A549 (cell line): ENCODE measurements at regions not wholly inside any gene's neighbourhood (a gene's known extent, or its start where the extent isn't known, plus 50 kb on each side); places are given as distances from the start of the nearest gene placed in this dataset.
A peak's percentile ranks its signal among the peaks of the same experiment; 100 is the strongest.

ENCODE experiments used
- ATAC-seq, 2 experiments: fragments of 200-7000 bp in 1 of 2; fragments of >200 bp in 1 of 2; cut with Nextera tagmentation in 1 of 2; cut with Tn5 transposase in 1 of 2; 3 replicates each; pipeline versions ENCODE4 v1.8.0 to v1.9.1; 2018 to 2020; ENCODE audit warnings: mild to moderate bottlenecking in 1 of 2, moderate library complexity in 1 of 2
- CTCF ChIA-PET: fragments of 300-600 bp; sonication (Branson Sonifier 250); formaldehyde crosslinking; extraction: SDS; loops from one replicate; lab custom pipeline; 2021; ENCODE audit warnings: antibody characterized with exemption, inconsistent platforms; lab: Yijun Ruan, JAX
- POLR2A ChIA-PET: fragments of 350-600 bp; formaldehyde crosslinking; extraction: SDS; loops from one replicate; lab custom pipeline; 2021; ENCODE audit warnings: antibody characterized with exemption, inconsistent platforms; lab: Yijun Ruan, JAX
- DNase-seq, 2 experiments: peaks; one replicate each; pipeline versions ENCODE4 v3.0.0 to v3.0.0-alpha.2; 2011 to 2016; ENCODE audit warnings: low read depth in 1 of 2, low spot score in 1 of 2
- FAIRE-seq: peaks from 2 replicates; lab custom pipeline; 2011; peaks lifted over from hg19 to GRCh38; lab: Jason Lieb, UNC
- H3K27ac ChIP-seq, 2 experiments: fragments of >200 bp; sonication (Bioruptor Twin); formaldehyde crosslinking; 3 replicates each; pipeline ENCODE4 v1.5.1; 2016 to 2017
- H3K4me1 ChIP-seq: fragments of >200 bp; sonication (Bioruptor Twin); formaldehyde crosslinking; 3 replicates; pipeline ENCODE4 v1.6.1; 2016
- H3K4me2 ChIP-seq: fragments of >200 bp; sonication (Bioruptor Twin); formaldehyde crosslinking; 3 replicates; pipeline ENCODE4 v1.6.1; 2016
- H3K4me3 ChIP-seq: fragments of >200 bp; sonication (Bioruptor Twin); formaldehyde crosslinking; 3 replicates; pipeline ENCODE4 v1.5.1; 2016
- H3K9me3 ChIP-seq: fragments of >200 bp; sonication (Bioruptor Twin); formaldehyde crosslinking; 3 replicates; pipeline ENCODE4 v1.6.1; 2016
- CBX8 ChIP-seq: fragments of 200-600 bp; sonication (generic); IDR thresholded peaks from 2 replicates; pipeline ENCODE4 v1.6.1; 2016
- GATA3 ChIP-seq: IDR thresholded peaks from 2 replicates; pipeline ENCODE4 v1.6.1; 2012; ENCODE audit warnings: borderline replicate concordance
- HDAC2 ChIP-seq: fragments of 200-600 bp; sonication (generic); IDR thresholded peaks from 2 replicates; pipeline ENCODE4 v1.6.1; 2016
- HEYL ChIP-seq: fragments of 250-450 bp; sonication (Bioruptor Pico); IDR thresholded peaks from 2 replicates; pipeline ENCODE4 v1.8.0; 2021; ENCODE audit warnings: mild to moderate bottlenecking, moderate library complexity
- HOXB13 ChIP-seq: fragments of 250-450 bp; sonication (Bioruptor Pico); IDR thresholded peaks from 2 replicates; pipeline ENCODE4 v1.5.0; 2020; ENCODE audit warnings: low read depth, mild to moderate bottlenecking, moderate library complexity
- KDM1A ChIP-seq: fragments of 200-600 bp; sonication (generic); IDR thresholded peaks from 2 replicates; pipeline ENCODE4 v1.6.1; 2016; ENCODE audit warnings: low read depth, mild to moderate bottlenecking
- NR3C1 ChIP-seq: fragments of >200 bp; sonication (Bioruptor Twin); formaldehyde crosslinking; IDR thresholded peaks from 3 replicates; pipeline ENCODE4 v1.6.1; 2017
- PHF8 ChIP-seq: fragments of 200-600 bp; sonication (generic); IDR thresholded peaks from 2 replicates; pipeline ENCODE4 v1.6.1; 2016; ENCODE audit warnings: low read depth, mild to moderate bottlenecking, antibody characterized with exemption, moderate library complexity, borderline replicate concordance
- RAD21 ChIP-seq, 2 experiments: fragments of >200 bp in 1 of 2; sonication (Bioruptor Twin) in 1 of 2; formaldehyde crosslinking in 1 of 2; IDR thresholded peaks in 1 of 2; conservative IDR thresholded peaks in 1 of 2; 2 replicates in 1 of 2; 3 replicates in 1 of 2; pipeline ENCODE4 v1.6.1; 2012 to 2018; ENCODE audit warnings: inconsistent platforms in 1 of 2
- SMC3 ChIP-seq: fragments of >200 bp; sonication (Bioruptor Twin); formaldehyde crosslinking; IDR thresholded peaks from 3 replicates; pipeline ENCODE4 v1.6.1; 2018; ENCODE audit warnings: inconsistent platforms
- TP53 ChIP-seq: fragments of 250-450 bp; sonication (Bioruptor Pico); IDR thresholded peaks from 2 replicates; pipeline ENCODE4 v1.5.0; 2021; ENCODE audit warnings: mild to moderate bottlenecking, moderate library complexity
- ZSCAN20 ChIP-seq: fragments of 250-450 bp; sonication (Bioruptor Pico); IDR thresholded peaks from 2 replicates; pipeline ENCODE4 v1.8.0; 2022; ENCODE audit warnings: mild to moderate bottlenecking, moderate library complexity
- WGBS: methylation state at CpG from one replicate; pipeline ENCODE4 v1.1.6; 2017; ENCODE audit errors: missing lambda C conversion rate; 5-methylcytosine and 5-hydroxymethylcytosine counted together
- TF ChIP-seq, protein P1 (sequence below): fragments of >200 bp; sonication (Bioruptor Twin); formaldehyde crosslinking; IDR thresholded peaks from 3 replicates; pipeline ENCODE4 v1.5.1; 2016
- TF ChIP-seq, protein P2 (sequence below): fragments of 450-650 bp; IDR thresholded peaks from 2 replicates; pipeline ENCODE4 v1.6.1; 2014; ENCODE audit warnings: antibody characterized with exemption

DNA sequence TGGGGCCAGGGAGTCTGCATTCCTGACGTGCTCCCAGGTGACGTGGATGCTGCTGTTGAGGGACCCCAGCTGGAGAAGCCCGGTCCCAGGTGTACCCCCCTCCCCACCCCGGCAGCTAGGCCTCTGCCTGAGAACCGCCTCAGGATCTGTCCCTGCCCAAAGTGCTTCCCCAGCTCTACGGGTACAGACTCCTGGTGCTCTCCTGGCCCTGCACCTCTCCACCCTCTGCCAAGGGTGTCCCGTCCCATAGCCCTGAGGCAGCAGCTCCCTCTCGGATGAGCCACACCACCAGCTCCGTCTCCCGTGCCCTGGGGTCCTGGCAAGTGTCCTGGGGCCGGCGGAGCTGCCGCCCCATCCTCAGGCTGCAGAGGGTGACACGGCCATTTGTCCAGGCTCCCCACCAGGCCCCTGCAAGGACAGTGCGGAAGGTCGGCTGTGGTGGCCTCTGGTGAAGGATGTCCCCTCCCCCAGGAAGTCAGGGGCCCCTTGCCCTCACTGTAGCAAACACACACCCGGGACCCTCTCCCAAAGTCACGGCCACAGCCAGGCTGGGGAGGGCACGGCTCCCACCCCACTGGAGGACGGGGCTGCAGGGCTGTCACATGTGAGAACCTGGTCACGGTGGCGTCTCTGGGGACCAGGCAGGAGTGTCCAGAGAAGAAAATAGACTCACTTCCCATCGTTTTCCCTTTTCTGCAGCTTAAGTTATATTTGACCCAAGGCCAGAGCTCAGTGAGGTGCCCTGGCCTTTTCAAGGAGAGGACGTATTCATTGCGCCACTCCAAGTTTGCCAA is 74.4 kb upstream of the FBRSL1 start:
- Histone ChIP-seq H3K27ac (peak overlapping the region; percentile 65 to 85; a peak in 5 of 6 replicates), H3K4me1 (peaks cover 12% of the 10 kb centered on the region; the same call in 2 of the 3 replicates), H3K4me2 (peak overlapping the region; percentile 77), H3K4me3 (no peak overlapping the region), H3K9me3 (no peaks in the 10 kb centered on the region)
- DNase-seq (no peak), ATAC-seq (peak; percentile 9 to 37; a peak in 4 of 6 replicates), FAIRE-seq (no peak)
- 62% methylated on average over 24 of the region's 25 CpGs for WGBS
- ChIA-PET POLR2A (no interaction called here), CTCF (interaction anchor here (0.6 to 5.4 kb wide), 82 partner anchors 8 to 581 kb away, joined by 3 to 132 read pairs (median 6); partner anchors contain the start of genes LRCOL1 and P2RX2)
- TF ChIP-seq NR3C1 (no peak), TP53 (CRISPR knock-in tag) (no peak), CBX8 (no peak)

DNA sequence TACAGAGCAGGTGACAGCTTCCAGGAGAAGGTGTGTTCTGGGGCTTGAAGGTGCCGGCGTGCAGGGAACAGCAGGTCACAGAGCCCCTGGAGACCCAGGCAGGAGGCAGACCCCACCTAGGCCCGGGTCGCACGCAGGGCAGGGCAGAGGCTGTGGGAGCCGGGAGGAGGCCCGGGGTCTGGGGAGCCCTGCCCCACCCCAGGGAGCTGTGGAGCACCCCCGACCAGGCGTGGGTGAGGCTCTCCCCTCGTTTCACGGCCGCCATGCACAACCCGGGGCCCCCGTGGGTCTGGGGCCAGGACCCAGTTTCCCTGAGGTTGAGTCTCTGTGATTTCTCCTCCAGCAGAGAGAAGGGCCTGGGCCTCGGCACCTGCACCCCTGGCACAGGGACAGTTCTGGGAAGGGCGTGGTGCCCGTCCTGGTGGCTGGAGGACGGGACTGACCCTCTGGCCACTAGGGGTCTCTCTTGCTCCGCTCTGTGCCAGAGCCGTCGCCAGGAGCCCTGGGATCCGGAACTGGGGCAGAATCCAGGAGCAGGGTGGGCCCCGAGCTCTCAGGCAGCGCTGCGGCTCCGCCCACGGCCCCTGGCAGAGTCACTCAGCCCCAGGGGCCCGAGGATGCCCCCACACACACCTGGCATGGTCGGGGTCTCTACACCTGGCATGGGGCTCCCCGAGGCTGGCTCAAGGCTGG is 75.2 kb upstream of the FBRSL1 start:
- POLR2A ChIA-PET = interaction anchor here (1.0 kb wide), 1 partner anchor 261 kb away, joined by 3 read pairs; no protein-coding TSS in a partner anchor

DNA sequence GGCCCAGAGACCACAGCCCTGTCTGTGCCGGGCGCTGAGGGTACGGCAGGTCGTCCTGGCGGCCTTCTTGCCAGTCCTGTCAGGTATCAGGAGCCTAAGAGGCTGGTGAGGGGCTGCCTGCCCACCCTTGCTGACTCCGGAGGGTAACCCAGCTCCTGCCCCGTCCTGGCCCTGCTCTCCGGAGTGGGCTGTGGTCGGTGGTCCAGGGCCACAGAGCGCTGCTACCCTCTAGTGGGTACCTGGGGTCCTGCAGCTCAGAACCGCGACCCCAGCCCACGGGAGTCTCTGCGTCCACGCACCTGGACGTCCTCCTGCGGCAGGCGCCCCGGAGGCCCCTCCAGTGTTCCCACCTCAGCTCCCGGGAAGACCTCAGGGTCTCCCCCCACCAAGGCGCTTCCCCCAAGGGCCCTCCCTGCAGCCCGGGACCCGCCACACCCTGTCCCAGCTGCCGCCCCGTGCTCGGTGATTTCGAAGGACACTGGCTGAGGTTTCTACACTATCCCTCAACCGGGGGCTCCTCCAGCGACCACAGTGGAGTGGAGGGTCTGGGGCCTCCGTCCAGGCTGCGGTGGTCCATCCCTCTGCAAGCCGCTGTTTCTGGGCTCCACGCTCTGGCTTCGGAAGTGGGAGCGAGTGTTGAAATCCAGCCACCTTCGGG is 75.9 kb upstream of the FBRSL1 start:
- CTCF ChIA-PET = interaction anchor here (0.5 to 5.4 kb wide), 101 partner anchors 8 to 579 kb away, joined by 3 to 132 read pairs (median 5); partner anchors contain the start of genes LRCOL1 and P2RX2
- 47% methylated on average over 18 of the region's 36 CpGs for WGBS
- no peak overlapping the region for H3K27ac ChIP-seq
- H3K4me2 ChIP-seq = peak overlapping the region; percentile 77
- TF ChIP-seq, protein P1, sequence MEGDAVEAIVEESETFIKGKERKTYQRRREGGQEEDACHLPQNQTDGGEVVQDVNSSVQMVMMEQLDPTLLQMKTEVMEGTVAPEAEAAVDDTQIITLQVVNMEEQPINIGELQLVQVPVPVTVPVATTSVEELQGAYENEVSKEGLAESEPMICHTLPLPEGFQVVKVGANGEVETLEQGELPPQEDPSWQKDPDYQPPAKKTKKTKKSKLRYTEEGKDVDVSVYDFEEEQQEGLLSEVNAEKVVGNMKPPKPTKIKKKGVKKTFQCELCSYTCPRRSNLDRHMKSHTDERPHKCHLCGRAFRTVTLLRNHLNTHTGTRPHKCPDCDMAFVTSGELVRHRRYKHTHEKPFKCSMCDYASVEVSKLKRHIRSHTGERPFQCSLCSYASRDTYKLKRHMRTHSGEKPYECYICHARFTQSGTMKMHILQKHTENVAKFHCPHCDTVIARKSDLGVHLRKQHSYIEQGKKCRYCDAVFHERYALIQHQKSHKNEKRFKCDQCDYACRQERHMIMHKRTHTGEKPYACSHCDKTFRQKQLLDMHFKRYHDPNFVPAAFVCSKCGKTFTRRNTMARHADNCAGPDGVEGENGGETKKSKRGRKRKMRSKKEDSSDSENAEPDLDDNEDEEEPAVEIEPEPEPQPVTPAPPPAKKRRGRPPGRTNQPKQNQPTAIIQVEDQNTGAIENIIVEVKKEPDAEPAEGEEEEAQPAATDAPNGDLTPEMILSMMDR = peak; percentile 79
- TF ChIP-seq HDAC2 (no peak), RAD21 (conservative IDR thresholded peaks at IDR 0.05 in 1 of 2, IDR thresholded peaks at IDR 0.05 in 1 of 2) (peak; percentile 84 to 89), SMC3 (peak; percentile 78), ZSCAN20 (CRISPR knock-in tag) (no peak), NR3C1 (no peak)
- TF ChIP-seq, protein P2, sequence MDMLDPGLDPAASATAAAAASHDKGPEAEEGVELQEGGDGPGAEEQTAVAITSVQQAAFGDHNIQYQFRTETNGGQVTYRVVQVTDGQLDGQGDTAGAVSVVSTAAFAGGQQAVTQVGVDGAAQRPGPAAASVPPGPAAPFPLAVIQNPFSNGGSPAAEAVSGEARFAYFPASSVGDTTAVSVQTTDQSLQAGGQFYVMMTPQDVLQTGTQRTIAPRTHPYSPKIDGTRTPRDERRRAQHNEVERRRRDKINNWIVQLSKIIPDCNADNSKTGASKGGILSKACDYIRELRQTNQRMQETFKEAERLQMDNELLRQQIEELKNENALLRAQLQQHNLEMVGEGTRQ = no peak
- TF ChIP-seq, all 56 proteins: peak for 3
- ATAC-seq (peak; percentile 26 to 67; a peak in 4 of 6 replicates), DNase-seq (no peak), FAIRE-seq (no peak)
- Histone ChIP-seq H3K9me3 (no peaks in the 10 kb centered on the region), H3K4me1 (peaks cover 12% of the 10 kb centered on the region; the same call in 2 of the 3 replicates), H3K4me3 (no peak overlapping the region)
- POLR2A ChIA-PET = interaction anchor here (1.0 kb wide), 1 partner anchor 261 kb away, joined by 3 read pairs; no protein-coding TSS in a partner anchor

More for the DNA sequence above, 75.2 kb upstream of the FBRSL1 start:
- FAIRE-seq (no peak), ATAC-seq (peak; percentile 87 to 98), DNase-seq (peak; percentile 80 to 88)
- Histone ChIP-seq H3K9me3 (no peaks in the 10 kb centered on the region), H3K4me3 (no peak overlapping the region), H3K27ac (peak overlapping the region; percentile 65 to 85; a peak in 5 of 6 replicates), H3K4me1 (peaks cover 12% of the 10 kb centered on the region; the same call in 2 of the 3 replicates), H3K4me2 (peak overlapping the region; percentile 77)
- 16% methylated on average over 13 of the region's 30 CpGs for WGBS
- TF ChIP-seq RAD21 (conservative IDR thresholded peaks at IDR 0.05 in 1 of 2, IDR thresholded peaks at IDR 0.05 in 1 of 2) = peak; percentile 98 to 99
- no peak for TF ChIP-seq HEYL (CRISPR knock-in tag)
- TF ChIP-seq KDM1A = no peak
- no peak for TF ChIP-seq HOXB13 (CRISPR knock-in tag)
- no peak for TF ChIP-seq GATA3
- peak; percentile 92 for TF ChIP-seq SMC3
- TF ChIP-seq, protein P1 = peak; percentile 94
- no peak for TF ChIP-seq PHF8
- CTCF ChIA-PET = interaction anchor here (0.6 to 5.4 kb wide), 115 partner anchors 9 to 580 kb away, joined by 3 to 132 read pairs (median 5); partner anchors contain the start of genes LRCOL1 and P2RX2
